ENCODE measurements at regions not wholly inside any gene's neighbourhood (a gene's known extent, or its start where the extent isn't known, plus 50 kb on each side); places are given as distances from the start of the nearest gene placed in this dataset.
"Not testable (repeated sequence)": the region's sequence is repeated elsewhere in the genome, so short reads cannot be mapped to it uniquely, and the experiment has no call there.

GRCh38 chr13:61900033-61900432, 484.4 kb upstream of the PCDH20 start:
- no peak overlapping the region for H3K4me3 ChIP-seq
- ATAC-seq (no peak), DNase-seq (no peak)
- H3K27ac ChIP-seq, result no peak overlapping the region
- H3K36me3 ChIP-seq, result no peaks in the 10 kb centered on the region
- in situ Hi-C loops (cut with MboI; ENCODE audit: low sequenced_read_pairs in 4 of 4), result no loop called here
- intact Hi-C loops (cut with DNase I; ENCODE audit: low total_unique reads), result no loop called here
- H3K27me3 ChIP-seq, result no peaks in the 10 kb centered on the region
- TF ChIP-seq CTCF (IDR thresholded peaks at IDR 0.05 in 4 of 5, conservative IDR thresholded peaks at IDR 0.05 in 1 of 5) (no peak), POLR2A (IDR thresholded peaks at IDR 0.05) (no peak)
- no peaks in the 10 kb centered on the region for H3K4me1 ChIP-seq
- no peaks in the 10 kb centered on the region for H3K9me3 ChIP-seq

GRCh38 chr13:61898207-61898606, 482.6 kb upstream of the PCDH20 start:
- Histone ChIP-seq H3K4me3 (no peak overlapping the region), H3K36me3 (no peaks in the 10 kb centered on the region), H3K4me1 (no peaks in the 10 kb centered on the region), H3K9me3 (no peaks in the 10 kb centered on the region), H3K27me3 (no peaks in the 10 kb centered on the region), H3K27ac (no peak overlapping the region)
- intact Hi-C loops (cut with DNase I; ENCODE audit: low total_unique reads), result no loop called here
- ATAC-seq (no peak), DNase-seq (no peak)
- TF ChIP-seq POLR2A (IDR thresholded peaks at IDR 0.05), result no peak
- no peak for TF ChIP-seq CTCF (IDR thresholded peaks at IDR 0.05 in 4 of 5, conservative IDR thresholded peaks at IDR 0.05 in 1 of 5)
- in situ Hi-C loops (cut with MboI; ENCODE audit: low sequenced_read_pairs in 4 of 4), result no loop called here

GRCh38 chr13:61891401-61891800, 475.8 kb upstream of the PCDH20 start:
- no peak overlapping the region for H3K4me3 ChIP-seq
- TF ChIP-seq POLR2A (IDR thresholded peaks at IDR 0.05), result no peak
- no peak for TF ChIP-seq CTCF (IDR thresholded peaks at IDR 0.05 in 4 of 5, conservative IDR thresholded peaks at IDR 0.05 in 1 of 5)
- no peaks in the 10 kb centered on the region for H3K4me1 ChIP-seq
- in situ Hi-C loops (cut with MboI; ENCODE audit: low sequenced_read_pairs in 4 of 4) (no loop called here), intact Hi-C loops (cut with DNase I; ENCODE audit: low total_unique reads) (no loop called here)
- no peaks in the 10 kb centered on the region for H3K27me3 ChIP-seq
- H3K27ac ChIP-seq, result no peak overlapping the region
- H3K36me3 ChIP-seq, result no peaks in the 10 kb centered on the region
- DNase-seq (no peak), ATAC-seq (no peak)
- H3K9me3 ChIP-seq, result no peaks in the 10 kb centered on the region

- DNase-seq (no peak), ATAC-seq (no peak)
- no peak for TF ChIP-seq CTCF (IDR thresholded peaks at IDR 0.05 in 4 of 5, conservative IDR thresholded peaks at IDR 0.05 in 1 of 5)
- no peak for TF ChIP-seq POLR2A (IDR thresholded peaks at IDR 0.05)
- intact Hi-C loops (cut with DNase I; ENCODE audit: low total_unique reads) (no loop called here), in situ Hi-C loops (cut with MboI; ENCODE audit: low sequenced_read_pairs in 4 of 4) (no loop called here)
- no peaks in the 10 kb centered on the region for H3K4me1 ChIP-seq
- no peaks in the 10 kb centered on the region for H3K9me3 ChIP-seq
- no peak overlapping the region for H3K27ac ChIP-seq
- no peaks in the 10 kb centered on the region for H3K36me3 ChIP-seq
- H3K4me3 ChIP-seq, result no peak overlapping the region
- no peaks in the 10 kb centered on the region for H3K27me3 ChIP-seq
Observed at GRCh38 chr13:61884830-61885229, 469.2 kb upstream of the PCDH20 start.

- H3K27me3 ChIP-seq, result no peaks in the 10 kb centered on the region
- in situ Hi-C loops (cut with MboI; ENCODE audit: low sequenced_read_pairs in 4 of 4) (no loop called here), intact Hi-C loops (cut with DNase I; ENCODE audit: low total_unique reads) (no loop called here)
- no peak overlapping the region for H3K4me3 ChIP-seq
- no peaks in the 10 kb centered on the region for H3K36me3 ChIP-seq
- no peak for TF ChIP-seq CTCF (IDR thresholded peaks at IDR 0.05 in 4 of 5, conservative IDR thresholded peaks at IDR 0.05 in 1 of 5)
- no peak for TF ChIP-seq POLR2A (IDR thresholded peaks at IDR 0.05)
- H3K9me3 ChIP-seq, result no peaks in the 10 kb centered on the region
- ATAC-seq (no peak), DNase-seq (no peak)
- H3K27ac ChIP-seq, result no peak overlapping the region
- no peaks in the 10 kb centered on the region for H3K4me1 ChIP-seq
Observed at GRCh38 chr13:61880578-61881283, 465.1 kb upstream of the PCDH20 start.

GRCh38 chr13:61878565-61878964, 462.9 kb upstream of the PCDH20 start:
- H3K27ac ChIP-seq; in situ Hi-C loops (cut with MboI; ENCODE audit: low sequenced_read_pairs in 4 of 4); H3K36me3 ChIP-seq; intact Hi-C loops (cut with DNase I; ENCODE audit: low total_unique reads); H3K4me3 ChIP-seq; H3K9me3 ChIP-seq; H3K27me3 ChIP-seq; ATAC-seq; H3K4me1 ChIP-seq; DNase-seq: not testable (repeated sequence)

All from gastrocnemius medialis (tissue), 4 donors.